T-helper 1 cell (primary cell): ENCODE measurements at regions not wholly inside any gene's neighbourhood (a gene's known extent, or its start where the extent isn't known, plus 50 kb on each side); places are given as distances from the start of the nearest gene placed in this dataset.
"Not testable (repeated sequence)": the region's sequence is repeated elsewhere in the genome, so short reads cannot be mapped to it uniquely, and the experiment has no call there.

Experiments
- DNase-seq, 5 donors: peaks; one replicate each; pipeline ENCODE4 v3.0.0-alpha.2; 2012 to 2020

- DNase-seq, result no peak
These were observed 136.7 kb downstream of the FGF10 start for GRCh38 chr5:44252545-44252944.

- DNase-seq, result no peak
These were observed 142.2 kb downstream of the FGF10 start for GRCh38 chr5:44246986-44247385.

GRCh38 chr5:44245935-44246334, 143.3 kb downstream of the FGF10 start:
- no peak for DNase-seq

- DNase-seq, result no peak
These were observed 146.4 kb downstream of the FGF10 start for GRCh38 chr5:44242791-44243190.

- no peak for DNase-seq
These were observed 153.2 kb downstream of the FGF10 start for GRCh38 chr5:44236040-44236439.

- DNase-seq, result no peak
These were observed 155.5 kb downstream of the FGF10 start for GRCh38 chr5:44233691-44234090.

GRCh38 chr5:44225231-44226160, 163.7 kb downstream of the FGF10 start:
- no peak for DNase-seq

GRCh38 chr5:44199408-44199807, 189.8 kb downstream of the FGF10 start:
- DNase-seq, result no peak

- DNase-seq, result no peak
These were observed 200.0 kb downstream of the FGF10 start for GRCh38 chr5:44189255-44189654.

- no peak for DNase-seq
These were observed 201.2 kb downstream of the FGF10 start for GRCh38 chr5:44187973-44188372.

GRCh38 chr5:44183753-44184152, 205.5 kb downstream of the FGF10 start:
- DNase-seq, result no peak

- no peak for DNase-seq
These were observed 205.9 kb downstream of the FGF10 start for GRCh38 chr5:44183312-44183711.

GRCh38 chr5:44178414-44178813, 210.8 kb downstream of the FGF10 start:
- no peak for DNase-seq

GRCh38 chr5:44167540-44167939, 221.7 kb downstream of the FGF10 start:
- DNase-seq, result no peak

- DNase-seq, result no peak
These were observed 228.9 kb downstream of the FGF10 start for GRCh38 chr5:44160369-44160768.

GRCh38 chr5:44150075-44150723, 239.0 kb downstream of the FGF10 start:
- DNase-seq, result no peak

- DNase-seq, result not testable (repeated sequence)
These were observed 271.3 kb downstream of the FGF10 start for GRCh38 chr5:44117947-44118346.

GRCh38 chr5:44108232-44108631, 281.0 kb downstream of the FGF10 start:
- not testable (repeated sequence) for DNase-seq

- no peak for DNase-seq
These were observed 289.6 kb downstream of the FGF10 start for GRCh38 chr5:44099643-44100042.

- no peak for DNase-seq
These were observed 299.6 kb downstream of the FGF10 start for GRCh38 chr5:44089424-44090144.

- no peak for DNase-seq
These were observed 304.1 kb downstream of the FGF10 start for GRCh38 chr5:44085083-44085482.

GRCh38 chr5:44074547-44074946, 314.7 kb downstream of the FGF10 start:
- DNase-seq, result not testable (repeated sequence)

- no peak for DNase-seq
These were observed 337.6 kb downstream of the FGF10 start for GRCh38 chr5:44051591-44051990.
